ENCODE measurements at regions not wholly inside any gene's neighbourhood (a gene's known extent, or its start where the extent isn't known, plus 50 kb on each side); places are given as distances from the start of the nearest gene placed in this dataset.

DNA sequence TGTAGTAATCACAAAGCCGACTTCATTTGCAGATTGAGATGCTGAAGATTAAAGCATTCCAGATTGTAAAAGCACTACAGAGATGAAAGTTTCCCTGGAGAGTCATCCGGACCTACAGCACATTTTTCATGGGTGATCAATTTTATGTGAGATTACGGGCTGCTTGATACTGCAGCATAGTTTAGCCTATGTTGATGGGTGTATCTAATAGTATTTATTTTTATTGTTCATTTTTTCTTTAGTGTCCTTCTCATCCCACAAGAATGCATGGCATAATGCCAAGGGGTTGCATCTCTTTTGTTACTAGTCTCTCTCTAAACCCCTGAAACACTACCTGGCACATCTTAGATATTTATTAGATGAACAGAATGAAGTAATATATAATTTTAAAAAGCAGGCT, 240.4 kb downstream of the MBD2 start:
- H3K4me3 ChIP-seq (replicated peaks; ENCODE audit: low read depth, low read length): no peak overlapping the region
- no peak for DNase-seq (ENCODE audit: extremely low read depth, low read depth)
- TF ChIP-seq CTCF (IDR thresholded peaks at IDR 0.05; ENCODE audit: low read depth, low read length, missing control alignments): no peak

DNA sequence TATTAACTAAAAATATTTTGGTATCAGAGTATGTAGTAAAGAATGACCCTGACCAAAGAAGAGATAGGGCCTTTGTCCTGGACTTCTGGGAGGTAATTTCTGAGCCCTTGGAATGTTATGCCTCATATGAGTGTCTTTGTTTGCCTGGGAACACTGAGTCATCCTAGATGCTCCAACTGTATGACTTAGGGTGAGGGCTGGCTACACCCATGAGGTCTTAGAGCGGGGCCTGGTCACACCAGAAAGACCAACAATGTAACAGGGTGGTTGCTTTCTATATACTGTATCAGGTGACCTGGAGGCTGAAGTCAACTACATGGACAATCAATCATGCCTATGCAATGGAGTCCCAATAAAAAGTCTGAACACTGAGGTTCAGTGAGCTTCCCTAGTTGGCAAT, 253.1 kb downstream of the MBD2 start:
- no peak for TF ChIP-seq CTCF (IDR thresholded peaks at IDR 0.05; ENCODE audit: low read depth, low read length, missing control alignments)
- no peak for DNase-seq (ENCODE audit: extremely low read depth, low read depth)
- H3K4me3 ChIP-seq (replicated peaks; ENCODE audit: low read depth, low read length): no peak overlapping the region

DNA sequence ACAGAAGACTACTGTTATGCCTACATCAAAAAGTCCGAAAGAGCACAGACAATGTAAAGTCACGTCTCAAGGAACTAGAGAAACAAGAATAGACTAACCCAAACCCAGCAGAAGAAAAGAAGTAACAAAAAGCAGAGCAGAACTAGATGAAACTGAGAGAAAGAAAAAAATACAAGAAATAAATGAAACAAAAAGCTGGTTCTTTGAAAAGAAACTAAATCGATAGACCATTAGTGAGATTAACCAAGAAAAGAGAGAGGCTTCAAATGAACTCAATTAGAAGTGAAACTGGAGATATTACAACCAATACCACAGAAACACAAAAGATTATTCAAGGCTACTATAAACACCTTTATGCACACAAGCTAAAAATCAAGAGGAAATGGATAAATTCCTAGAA, 271.8 kb downstream of the MBD2 start:
- no peak for TF ChIP-seq CTCF (IDR thresholded peaks at IDR 0.05; ENCODE audit: low read depth, low read length, missing control alignments)
- no peak overlapping the region for H3K4me3 ChIP-seq (replicated peaks; ENCODE audit: low read depth, low read length)
- DNase-seq (ENCODE audit: extremely low read depth, low read depth): no peak

DNA sequence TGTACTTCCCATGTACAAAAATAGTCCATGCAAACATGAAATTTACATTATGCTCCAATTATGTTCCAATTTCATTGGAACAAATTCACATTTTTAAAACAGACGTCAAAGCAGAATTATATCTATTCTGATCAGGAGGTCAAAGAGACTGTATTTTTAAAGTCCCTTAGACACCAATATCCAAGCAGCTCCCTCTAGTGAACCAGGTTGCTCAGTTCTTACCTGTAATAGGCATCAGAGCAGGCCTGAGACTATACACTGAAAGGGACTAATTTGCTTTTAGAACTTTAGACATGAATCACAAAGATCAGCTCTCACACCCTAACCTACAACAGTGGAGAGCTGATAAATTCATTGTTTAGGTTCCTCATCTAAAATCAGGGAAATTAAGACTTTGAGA, 273.9 kb downstream of the MBD2 start:
- H3K4me3 ChIP-seq (replicated peaks; ENCODE audit: low read depth, low read length): no peak overlapping the region
- TF ChIP-seq CTCF (IDR thresholded peaks at IDR 0.05; ENCODE audit: low read depth, low read length, missing control alignments): no peak
- no peak for DNase-seq (ENCODE audit: extremely low read depth, low read depth)

- no peak for DNase-seq (ENCODE audit: extremely low read depth, low read depth)
- TF ChIP-seq CTCF (IDR thresholded peaks at IDR 0.05; ENCODE audit: low read depth, low read length, missing control alignments): no peak
- no peak overlapping the region for H3K4me3 ChIP-seq (replicated peaks; ENCODE audit: low read depth, low read length)
These were observed 275.5 kb downstream of the MBD2 start for GRCh38 chr18:53948991-53949390.

- no peak overlapping the region for H3K4me3 ChIP-seq (replicated peaks; ENCODE audit: low read depth, low read length)
- no peak for DNase-seq (ENCODE audit: extremely low read depth, low read depth)
- no peak for TF ChIP-seq CTCF (IDR thresholded peaks at IDR 0.05; ENCODE audit: low read depth, low read length, missing control alignments)
These were observed 277.3 kb downstream of the MBD2 start for GRCh38 chr18:53947092-53947640.

DNA sequence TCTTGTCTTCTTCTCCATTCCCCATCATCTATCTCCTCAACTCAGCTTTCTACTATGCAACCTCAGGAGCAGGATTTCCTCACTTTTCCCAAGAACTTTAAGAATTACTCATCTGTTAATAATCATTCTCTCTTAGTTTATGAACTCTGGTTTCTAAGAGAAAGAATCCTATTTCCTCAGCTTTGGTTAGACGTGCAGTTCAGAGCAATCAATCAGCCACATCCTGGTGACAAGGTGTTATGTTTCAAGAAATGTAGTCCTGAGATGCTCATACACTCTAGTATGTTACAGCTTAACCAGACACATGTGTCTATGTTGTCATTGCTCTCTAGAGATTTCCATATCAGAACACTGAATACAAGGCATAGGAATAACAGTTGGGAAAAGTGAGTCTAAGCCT, 277.9 kb downstream of the MBD2 start:
- no peak overlapping the region for H3K4me3 ChIP-seq (replicated peaks; ENCODE audit: low read depth, low read length)
- TF ChIP-seq CTCF (IDR thresholded peaks at IDR 0.05; ENCODE audit: low read depth, low read length, missing control alignments): no peak
- no peak for DNase-seq (ENCODE audit: extremely low read depth, low read depth)

Data from HFF-Myc (cell line).